ENCODE measurements at regions not wholly inside any gene's neighbourhood (a gene's known extent, or its start where the extent isn't known, plus 50 kb on each side); places are given as distances from the start of the nearest gene placed in this dataset.

- TF ChIP-seq CTCF (IDR thresholded peaks at IDR 0.05; ENCODE audit: extremely low read depth, insufficient read depth, missing control alignments), result no peak
- in situ Hi-C loops (cut with MboI; ENCODE audit: low pct_unique_long_range_greater_than_20kb, low sequenced_read_pairs, unreplicated experiment), result no loop called here
- no peak for DNase-seq (ENCODE audit: low spot score)
Observed at GRCh38 chrX:125742811-125743210, 423.1 kb downstream of the TEX13C start.

GRCh38 chrX:125744914-125745313 lies 421.2 kb downstream of the DCAF12L2 start:
- DNase-seq (ENCODE audit: low spot score), result no peak
- in situ Hi-C loops (cut with MboI; ENCODE audit: low pct_unique_long_range_greater_than_20kb, low sequenced_read_pairs, unreplicated experiment), result no loop called here
- no peak for TF ChIP-seq CTCF (IDR thresholded peaks at IDR 0.05; ENCODE audit: extremely low read depth, insufficient read depth, missing control alignments)

- no peak for TF ChIP-seq CTCF (IDR thresholded peaks at IDR 0.05; ENCODE audit: extremely low read depth, insufficient read depth, missing control alignments)
- DNase-seq (ENCODE audit: low spot score), result no peak
- in situ Hi-C loops (cut with MboI; ENCODE audit: low pct_unique_long_range_greater_than_20kb, low sequenced_read_pairs, unreplicated experiment), result no loop called here
Observed at GRCh38 chrX:125757794-125758564, 408.1 kb downstream of the DCAF12L2 start.

GRCh38 chrX:125758819-125759218 lies 407.3 kb downstream of the DCAF12L2 start:
- no peak for DNase-seq (ENCODE audit: low spot score)
- TF ChIP-seq CTCF (IDR thresholded peaks at IDR 0.05; ENCODE audit: extremely low read depth, insufficient read depth, missing control alignments), result no peak
- in situ Hi-C loops (cut with MboI; ENCODE audit: low pct_unique_long_range_greater_than_20kb, low sequenced_read_pairs, unreplicated experiment), result no loop called here

- no peak for TF ChIP-seq CTCF (IDR thresholded peaks at IDR 0.05; ENCODE audit: extremely low read depth, insufficient read depth, missing control alignments)
- no peak for DNase-seq (ENCODE audit: low spot score)
- in situ Hi-C loops (cut with MboI; ENCODE audit: low pct_unique_long_range_greater_than_20kb, low sequenced_read_pairs, unreplicated experiment), result no loop called here
Observed at GRCh38 chrX:125762954-125763353, 403.1 kb downstream of the DCAF12L2 start.

GRCh38 chrX:125765347-125765746 lies 400.7 kb downstream of the DCAF12L2 start:
- no peak for TF ChIP-seq CTCF (IDR thresholded peaks at IDR 0.05; ENCODE audit: extremely low read depth, insufficient read depth, missing control alignments)
- no peak for DNase-seq (ENCODE audit: low spot score)
- in situ Hi-C loops (cut with MboI; ENCODE audit: low pct_unique_long_range_greater_than_20kb, low sequenced_read_pairs, unreplicated experiment), result no loop called here

All from GM13977 (cell line).